ENCODE measurements at regions not wholly inside any gene's neighbourhood (a gene's known extent, or its start where the extent isn't known, plus 50 kb on each side); places are given as distances from the start of the nearest gene placed in this dataset.

- TF ChIP-seq CTCF (IDR thresholded peaks at IDR 0.05; ENCODE audit: low read depth, low read length, missing input control) (no peak), ATF3 (IDR thresholded peaks at IDR 0.05) (no peak), ZBTB33 (IDR thresholded peaks at IDR 0.05) (no peak)
Measured at GRCh38 chr2:34719206-34719605, 1120.1 kb upstream of the FAM98A start.
